ENCODE measurements at regions not wholly inside any gene's neighbourhood (a gene's known extent, or its start where the extent isn't known, plus 50 kb on each side); places are given as distances from the start of the nearest gene placed in this dataset.
"Not testable (repeated sequence)": the region's sequence is repeated elsewhere in the genome, so short reads cannot be mapped to it uniquely, and the experiment has no call there.

DNA sequence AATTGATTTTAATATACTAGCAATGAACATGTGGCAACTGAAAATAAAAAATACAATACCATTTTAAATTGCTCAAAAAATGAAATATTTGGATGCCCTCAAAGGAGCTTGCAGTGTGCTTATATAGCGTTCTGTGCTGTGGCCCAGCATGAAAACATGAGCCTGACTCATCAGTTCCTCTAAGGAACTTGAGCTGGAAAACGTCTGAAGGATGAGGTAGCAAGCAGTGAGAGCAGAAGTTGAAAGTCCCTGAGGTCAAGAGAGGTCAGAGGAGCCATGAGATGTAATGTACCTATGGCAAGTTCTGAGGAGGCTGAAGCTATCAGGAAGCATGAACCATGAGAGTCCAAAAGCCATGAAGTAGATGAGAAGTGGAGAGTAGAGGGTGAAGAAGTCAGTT is 59.7 kb downstream of the HMGB3 start:
- DNase-seq = no peak

DNA sequence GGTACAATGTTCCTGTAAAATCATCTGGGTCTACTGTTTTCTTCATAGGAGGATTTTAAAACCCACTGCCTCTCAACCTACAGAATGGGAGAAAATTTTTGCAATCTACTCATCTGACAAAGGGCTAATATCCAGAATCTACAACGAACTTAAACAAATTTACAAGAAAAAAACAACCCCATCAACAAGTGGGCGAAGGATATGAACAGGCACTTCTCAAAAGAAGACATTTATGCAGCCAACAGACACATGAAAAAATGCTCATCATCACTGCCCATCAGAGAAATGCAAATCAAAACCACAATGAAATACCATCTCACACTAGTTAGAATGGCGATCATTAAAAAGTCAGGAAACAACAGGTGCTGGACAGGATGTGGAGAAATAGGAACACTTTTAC is 83.2 kb downstream of the HMGB3 start:
- DNase-seq = not testable (repeated sequence)

DNA sequence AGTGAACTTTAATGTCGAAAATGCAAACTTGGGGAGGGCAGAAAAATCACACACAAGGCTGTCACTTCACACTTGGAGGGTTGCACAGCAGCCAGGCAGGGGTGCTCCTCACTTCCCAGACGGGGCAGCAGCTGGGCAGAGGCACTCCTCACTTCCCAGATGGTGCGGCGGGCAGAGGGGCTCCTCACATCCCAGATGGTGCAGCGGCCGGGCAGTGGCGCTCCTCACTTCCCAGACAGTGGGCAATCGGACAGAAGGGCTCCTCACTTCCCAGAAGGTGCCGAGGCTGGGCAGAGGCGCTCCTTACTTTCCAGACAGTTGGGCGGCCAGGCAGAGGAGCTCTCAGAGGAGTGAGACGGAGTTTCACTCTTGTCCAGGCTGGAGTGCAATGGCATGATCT is 90.6 kb downstream of the HMGB3 start:
- no peak for DNase-seq

DNA sequence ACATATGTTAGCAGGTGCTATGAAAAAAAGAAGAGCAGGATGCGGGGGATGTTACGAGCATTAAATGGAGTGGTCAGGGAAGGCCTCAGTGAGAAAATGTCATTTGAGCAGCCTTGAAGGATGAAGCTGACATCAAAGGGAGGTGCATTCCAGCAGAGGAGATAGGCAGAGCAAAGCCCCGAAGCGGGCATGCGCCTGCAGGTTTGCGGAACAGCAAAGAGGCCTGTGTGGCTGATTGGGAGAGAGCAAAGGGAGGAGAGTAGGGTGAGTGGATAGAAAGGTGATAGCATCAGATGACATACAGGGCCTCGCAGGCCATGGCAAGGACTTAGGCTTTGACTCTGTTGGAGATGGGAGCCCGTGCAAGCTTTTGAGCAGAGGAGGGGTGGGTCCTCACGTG is 95.4 kb upstream of the GPR50 start:
- no peak for DNase-seq

DNA sequence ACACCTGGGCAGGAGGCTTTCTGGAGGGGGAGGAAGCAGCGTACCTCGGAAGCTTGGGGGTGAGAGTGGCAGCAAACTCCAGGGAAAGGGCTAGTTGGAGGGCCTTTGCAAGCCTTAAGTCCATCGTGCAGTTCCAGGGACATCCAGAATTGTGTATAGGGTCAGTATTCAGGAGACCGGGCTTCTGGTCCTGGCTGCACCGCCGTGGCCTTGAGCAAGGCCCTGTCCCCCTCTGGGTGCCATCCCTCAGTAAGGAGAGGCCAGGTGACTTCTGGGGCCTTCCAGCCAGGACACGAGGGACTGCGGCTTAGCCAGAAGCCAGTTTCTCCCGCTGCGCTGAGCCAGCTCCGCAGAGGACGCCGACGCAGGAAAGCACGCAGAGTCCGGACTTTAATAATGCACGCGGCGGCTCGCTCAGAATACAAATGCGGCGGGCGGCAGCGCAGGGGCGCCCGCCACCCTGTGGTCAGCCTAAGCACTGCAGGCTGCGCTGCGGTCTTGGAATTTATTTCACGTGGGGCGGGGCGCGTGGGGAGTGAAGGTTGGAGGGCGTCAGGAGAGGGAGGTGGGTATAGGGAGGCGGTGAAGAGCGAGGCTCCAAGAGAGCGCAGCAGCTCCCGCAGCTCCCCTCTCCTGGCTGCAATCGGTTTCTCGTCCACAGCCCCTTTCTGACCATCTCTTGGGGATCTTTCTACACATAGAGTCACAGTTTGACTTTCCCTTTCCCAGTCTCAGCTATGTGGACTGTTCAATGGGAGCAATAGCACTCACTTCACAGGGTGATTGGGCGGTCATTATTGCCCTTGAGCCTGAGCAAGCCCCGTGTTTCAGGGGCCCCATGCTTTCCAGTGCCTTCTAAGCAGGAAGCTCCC is 94.1 kb upstream of the GPR50 start:
- DNase-seq = peak; percentile 76

DNA sequence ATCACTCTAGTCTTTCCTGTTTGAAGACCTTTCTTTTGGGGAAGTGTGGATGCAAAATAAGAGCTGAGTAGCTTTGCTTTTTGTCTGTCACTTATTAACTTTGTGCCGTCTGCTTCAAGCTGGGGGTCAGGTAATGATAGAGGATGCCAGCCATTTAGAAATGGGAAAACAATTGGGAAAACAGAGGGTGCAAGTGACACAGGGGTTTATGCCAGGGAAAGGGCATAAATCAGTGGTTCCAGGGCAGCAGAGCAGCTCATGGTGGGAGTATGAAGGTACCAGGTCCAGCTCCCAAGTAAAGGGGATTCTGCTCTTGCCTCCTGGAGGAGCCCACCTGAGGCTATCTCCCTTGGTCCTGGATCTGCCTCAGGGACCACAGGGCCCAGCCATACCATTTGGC is 91.9 kb upstream of the GPR50 start:
- no peak for DNase-seq

DNA sequence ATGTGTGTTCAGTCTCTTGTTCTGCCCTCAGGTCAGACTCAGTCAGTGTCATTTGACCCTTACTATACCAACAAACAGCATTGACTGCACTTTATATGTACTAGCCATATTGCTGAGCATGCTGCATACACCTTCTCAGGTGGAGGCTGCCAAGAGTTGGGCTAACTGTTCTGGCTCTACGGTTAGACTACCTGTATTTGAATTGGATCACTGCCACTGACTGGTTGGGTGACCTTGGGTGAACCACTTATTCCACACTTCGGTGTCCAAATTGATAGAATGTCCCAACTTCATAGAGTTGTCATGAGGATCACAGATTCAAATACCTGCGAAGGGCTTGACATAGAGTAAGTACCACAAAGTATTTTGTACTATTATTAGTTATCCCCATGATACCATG is 91.2 kb upstream of the GPR50 start:
- DNase-seq = no peak

DNA sequence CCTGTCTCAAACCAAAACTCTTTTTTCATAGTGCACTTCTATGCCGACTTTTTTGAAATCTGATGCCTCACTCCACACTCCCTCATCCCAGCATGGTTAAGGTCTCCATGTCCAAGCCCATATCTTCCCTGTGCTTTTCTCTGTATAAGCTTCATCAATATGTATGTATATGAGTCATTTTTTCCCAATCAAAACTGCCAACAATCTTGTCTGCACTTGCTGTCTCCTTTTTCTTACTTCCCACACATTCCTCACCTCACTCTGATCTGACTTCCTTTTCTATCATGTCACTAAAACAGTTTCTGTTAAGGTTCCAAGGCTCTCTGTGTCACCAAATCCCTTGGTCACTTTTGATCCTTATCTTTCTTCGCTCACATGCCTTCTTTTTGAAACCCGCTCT is 88.2 kb upstream of the GPR50 start:
- no peak for DNase-seq

DNA sequence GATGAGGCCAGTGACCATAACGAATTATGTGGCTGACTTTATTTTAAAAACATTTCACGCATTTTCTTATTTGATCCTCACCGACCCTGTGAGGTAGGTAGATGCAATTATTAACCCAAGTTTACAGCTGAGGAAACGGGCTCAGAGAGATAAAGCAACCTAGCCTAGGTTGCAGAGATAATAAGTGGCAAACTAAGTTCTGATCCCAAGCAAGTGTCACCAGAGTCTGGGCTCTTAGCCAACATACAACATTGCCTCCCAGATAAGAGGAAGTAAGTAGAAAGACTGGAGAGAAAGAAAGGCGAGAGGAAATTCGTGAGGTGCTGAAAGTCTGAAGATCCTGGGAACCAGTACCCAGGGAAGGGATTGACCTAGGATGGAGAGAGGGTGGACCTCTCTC is 77.4 kb upstream of the GPR50 start:
- DNase-seq = no peak

DNA sequence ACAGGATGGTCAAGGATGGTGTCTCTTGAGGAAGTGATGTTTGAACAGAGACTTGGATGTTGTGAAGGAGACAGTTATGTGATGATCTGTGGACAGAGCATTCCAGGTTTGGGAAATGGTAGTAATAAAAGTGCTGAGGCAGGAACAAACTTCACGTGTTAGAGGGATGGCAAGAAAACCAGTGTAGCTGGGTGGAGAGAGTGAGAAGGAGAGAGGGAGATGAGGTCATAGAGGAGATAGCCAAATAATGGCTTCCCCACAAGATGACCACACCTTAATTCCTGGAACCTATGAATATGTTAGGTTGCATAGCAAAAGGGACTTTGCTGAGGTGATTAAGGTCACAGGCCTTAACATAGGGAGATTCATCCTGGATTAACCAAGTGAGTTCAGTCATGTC is 75.6 kb upstream of the GPR50 start:
- no peak for DNase-seq

DNA sequence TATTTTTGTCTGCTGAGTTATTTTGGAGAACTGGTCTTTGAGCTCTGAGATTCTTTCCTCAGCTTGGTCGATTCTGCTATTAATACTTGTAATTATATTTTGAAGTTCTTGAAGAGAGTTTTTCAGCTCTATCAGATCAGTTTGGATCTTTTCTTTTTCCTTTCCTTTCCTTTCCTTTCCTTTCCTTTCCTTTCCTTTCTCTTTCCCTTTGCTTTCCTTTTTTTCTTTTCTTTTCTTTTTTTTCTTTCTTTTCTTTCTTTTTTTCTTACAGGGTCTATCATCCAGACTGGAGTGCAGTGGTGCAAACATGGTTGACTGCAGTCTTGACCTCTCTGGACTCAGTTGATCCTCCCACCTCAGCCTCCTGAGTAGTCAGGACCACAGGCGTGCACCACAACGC is 63.2 kb upstream of the GPR50 start:
- DNase-seq = not testable (repeated sequence)

All from NCI-H69 (cell line).